Progenitor cell of endocrine pancreas (in vitro differentiated cells): ENCODE measurements at regions not wholly inside any gene's neighbourhood (a gene's known extent, or its start where the extent isn't known, plus 50 kb on each side); places are given as distances from the start of the nearest gene placed in this dataset.

ENCODE experiments used
- DNase-seq: peaks from one replicate; pipeline ENCODE4 v3.0.0; 2021; ENCODE audit warnings: low spot score; ENCODE audit not compliant: unreplicated experiment
- H3K27ac Mint-ChIP-seq: 2 replicates; pipeline ENCODE4 v1.8.0; 2021; ENCODE audit warnings: mild to moderate bottlenecking, moderate library complexity, mixed read lengths
- H3K27me3 Mint-ChIP-seq: 2 replicates; pipeline ENCODE4 v1.8.0; 2021; ENCODE audit warnings: mixed read lengths
- H3K36me3 Mint-ChIP-seq: 2 replicates; pipeline ENCODE4 v1.8.0; 2022; ENCODE audit warnings: mixed read lengths; ENCODE audit not compliant: insufficient read depth
- H3K4me1 Mint-ChIP-seq: 2 replicates; pipeline ENCODE4 v1.8.0; 2021; ENCODE audit warnings: low read depth, mixed read lengths
- H3K4me3 Mint-ChIP-seq: 2 replicates; pipeline ENCODE4 v1.8.0; 2021; ENCODE audit warnings: low read depth, mild to moderate bottlenecking, moderate library complexity, mixed read lengths
- H3K9me3 Mint-ChIP-seq: 2 replicates; pipeline ENCODE4 v1.8.0; 2021; ENCODE audit warnings: low read depth, mixed read lengths
- TF ChIP-seq, protein P1 (sequence below): fragments of 200-600 bp; sonication (generic); IDR thresholded peaks from one replicate; pipeline ENCODE4 v1.5.0; 2021; ENCODE audit warnings: antibody characterized with exemption, mild to moderate bottlenecking; ENCODE audit not compliant: unreplicated experiment

DNA sequence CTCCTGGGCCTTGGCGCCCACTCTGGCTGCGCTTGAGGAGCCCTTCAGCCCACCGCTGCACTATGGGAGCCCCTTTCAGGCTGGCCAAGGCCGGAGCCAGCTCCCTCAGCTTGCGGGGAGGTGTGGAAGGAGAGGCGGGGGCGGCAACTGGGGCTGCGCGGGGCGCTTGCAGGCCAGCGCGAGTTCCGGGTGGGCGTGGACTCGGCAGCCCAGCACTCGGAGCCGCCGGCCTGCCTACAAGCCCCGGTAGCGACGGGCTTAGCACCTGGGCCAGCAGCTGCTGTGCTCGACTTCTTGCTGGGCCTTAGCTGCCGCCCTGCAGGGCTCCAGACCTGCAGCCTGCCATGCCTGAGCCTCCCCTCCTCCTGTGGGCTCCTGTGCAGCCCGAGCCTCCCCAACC is 141.5 kb upstream of the SLC39A10 start:
- Mint-ChIP-seq H3K4me1 (peaks cover 4% of the 10 kb centered on the region), H3K27me3 (peaks cover 7% of the 10 kb centered on the region)

GRCh38 chr2:195514365-195514764 is 142.7 kb upstream of the SLC39A10 start:
- TF ChIP-seq, protein P1, sequence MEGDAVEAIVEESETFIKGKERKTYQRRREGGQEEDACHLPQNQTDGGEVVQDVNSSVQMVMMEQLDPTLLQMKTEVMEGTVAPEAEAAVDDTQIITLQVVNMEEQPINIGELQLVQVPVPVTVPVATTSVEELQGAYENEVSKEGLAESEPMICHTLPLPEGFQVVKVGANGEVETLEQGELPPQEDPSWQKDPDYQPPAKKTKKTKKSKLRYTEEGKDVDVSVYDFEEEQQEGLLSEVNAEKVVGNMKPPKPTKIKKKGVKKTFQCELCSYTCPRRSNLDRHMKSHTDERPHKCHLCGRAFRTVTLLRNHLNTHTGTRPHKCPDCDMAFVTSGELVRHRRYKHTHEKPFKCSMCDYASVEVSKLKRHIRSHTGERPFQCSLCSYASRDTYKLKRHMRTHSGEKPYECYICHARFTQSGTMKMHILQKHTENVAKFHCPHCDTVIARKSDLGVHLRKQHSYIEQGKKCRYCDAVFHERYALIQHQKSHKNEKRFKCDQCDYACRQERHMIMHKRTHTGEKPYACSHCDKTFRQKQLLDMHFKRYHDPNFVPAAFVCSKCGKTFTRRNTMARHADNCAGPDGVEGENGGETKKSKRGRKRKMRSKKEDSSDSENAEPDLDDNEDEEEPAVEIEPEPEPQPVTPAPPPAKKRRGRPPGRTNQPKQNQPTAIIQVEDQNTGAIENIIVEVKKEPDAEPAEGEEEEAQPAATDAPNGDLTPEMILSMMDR = no peak
- Mint-ChIP-seq H3K4me1 (peaks cover 1% of the 10 kb centered on the region), H3K4me3 (no peak overlapping the region), H3K9me3 (no peaks in the 10 kb centered on the region), H3K27ac (no peak overlapping the region), H3K27me3 (peaks cover 10% of the 10 kb centered on the region), H3K36me3 (no peaks in the 10 kb centered on the region)
- no peak for DNase-seq

More for the DNA sequence above, 141.5 kb upstream of the SLC39A10 start:
- H3K27ac Mint-ChIP-seq = no peak overlapping the region
- TF ChIP-seq, protein P1 = no peak
- no peak for DNase-seq
- no peaks in the 10 kb centered on the region for H3K36me3 Mint-ChIP-seq
- H3K4me3 Mint-ChIP-seq = no peak overlapping the region
- no peaks in the 10 kb centered on the region for H3K9me3 Mint-ChIP-seq

- no peak for DNase-seq
- TF ChIP-seq, protein P1 = no peak
- no peak overlapping the region for H3K27ac Mint-ChIP-seq
- peaks cover 10% of the 10 kb centered on the region for H3K27me3 Mint-ChIP-seq
- H3K4me1 Mint-ChIP-seq = no peaks in the 10 kb centered on the region
- H3K9me3 Mint-ChIP-seq = no peaks in the 10 kb centered on the region
- H3K36me3 Mint-ChIP-seq = no peaks in the 10 kb centered on the region
- no peak overlapping the region for H3K4me3 Mint-ChIP-seq
These were observed 143.9 kb upstream of the SLC39A10 start for GRCh38 chr2:195513119-195513518.

DNA sequence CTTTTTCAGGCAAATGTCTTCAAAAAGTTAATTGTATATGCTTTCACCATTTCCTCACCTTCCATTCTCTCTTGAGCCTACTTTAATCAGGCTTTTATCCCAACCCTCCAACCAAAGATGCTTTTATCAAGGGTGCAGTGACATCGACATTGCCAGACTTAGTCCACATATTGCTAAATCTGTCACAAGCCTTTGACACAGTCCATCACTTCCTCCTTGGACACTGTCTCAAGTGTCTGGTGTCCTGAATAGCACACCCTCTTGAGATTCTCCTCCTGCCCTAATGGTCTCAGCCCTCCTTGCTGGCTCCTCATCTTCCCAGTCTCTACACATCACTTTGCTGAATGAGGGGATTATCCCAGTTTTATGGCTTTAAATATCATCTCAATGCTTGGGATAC is 147.5 kb upstream of the SLC39A10 start:
- peaks cover 10% of the 10 kb centered on the region for H3K27me3 Mint-ChIP-seq
- H3K27ac Mint-ChIP-seq = no peak overlapping the region
- no peaks in the 10 kb centered on the region for H3K36me3 Mint-ChIP-seq

GRCh38 chr2:195508139-195508455 is 148.9 kb upstream of the SLC39A10 start:
- no peaks in the 10 kb centered on the region for H3K9me3 Mint-ChIP-seq
- no peak overlapping the region for H3K4me3 Mint-ChIP-seq
- peaks cover 10% of the 10 kb centered on the region for H3K27me3 Mint-ChIP-seq
- TF ChIP-seq, protein P1 = no peak
- no peak for DNase-seq
- H3K27ac Mint-ChIP-seq = no peak overlapping the region
- no peaks in the 10 kb centered on the region for H3K36me3 Mint-ChIP-seq
- no peaks in the 10 kb centered on the region for H3K4me1 Mint-ChIP-seq

More for the DNA sequence above, 147.5 kb upstream of the SLC39A10 start:
- TF ChIP-seq, protein P1 = no peak
- no peak for DNase-seq
- H3K4me1 Mint-ChIP-seq = no peaks in the 10 kb centered on the region
- H3K9me3 Mint-ChIP-seq = no peaks in the 10 kb centered on the region
- H3K4me3 Mint-ChIP-seq = no peak overlapping the region
